ENCODE measurements at regions not wholly inside any gene's neighbourhood (a gene's known extent, or its start where the extent isn't known, plus 50 kb on each side); places are given as distances from the start of the nearest gene placed in this dataset.

- no peak overlapping the region for H3K27ac ChIP-seq (ENCODE audit: control insufficient read depth, insufficient read depth)
- intact Hi-C loops (cut with micrococcal nuclease; ENCODE audit: unreplicated experiment) (loop anchor here (10.0 kb wide), 1 partner anchor 189 kb away; no protein-coding TSS in a partner anchor), in situ Hi-C loops (cut with MboI) (no loop called here)
- H3K4me3 ChIP-seq: no peak overlapping the region
- no peak for DNase-seq (ENCODE audit: low read depth, low spot score)
- H3K9ac ChIP-seq (ENCODE audit: control insufficient read depth, insufficient read depth, low read length): no peak overlapping the region
- H2AFZ ChIP-seq (ENCODE audit: control insufficient read depth, low read depth, low read length): no peak overlapping the region
- no peaks in the 10 kb centered on the region for H4K20me1 ChIP-seq (ENCODE audit: control insufficient read depth, insufficient read depth)
- ATAC-seq: no peak
- WGBS (ENCODE audit: insufficient coverage, insufficient replicate concordance, low lambda C conversion rate, missing lambda C conversion rate): 47% methylated on average over 24 of the region's 28 CpGs
- ChIA-PET CTCF (no interaction called here), SMC1A (ENCODE audit: uncharacterized antibody, unreplicated experiment) (no interaction called here), RAD21 (ENCODE audit: unreplicated experiment) (no interaction called here), POLR2A (no interaction called here)
- H3K4me2 ChIP-seq (ENCODE audit: control insufficient read depth, insufficient read depth): no peak overlapping the region
- no peaks in the 10 kb centered on the region for H3K9me3 ChIP-seq (replicated peaks; ENCODE audit: control insufficient read depth, insufficient read depth, low read length)
- no peaks in the 10 kb centered on the region; a peak in 2 of 4 replicates for H3K27me3 ChIP-seq (replicated peaks in 1 of 2; ENCODE audit: control insufficient read depth in 2 of 2, insufficient read depth in 2 of 2, low read length in 1 of 2)
- no peaks in the 10 kb centered on the region for H3K79me2 ChIP-seq (ENCODE audit: control insufficient read depth, insufficient read depth, low read length)
- H3K4me1 ChIP-seq (ENCODE audit: control insufficient read depth, insufficient read depth, low read length): no peaks in the 10 kb centered on the region
- FAIRE-seq: no peak
- no TSS peak for BruUV-seq (replicated peaks)
- H3K36me3 ChIP-seq (ENCODE audit: control insufficient read depth in 2 of 2, insufficient read depth in 2 of 2, low read length in 1 of 2): no peaks in the 10 kb centered on the region
- TF ChIP-seq ZBTB33 (IDR thresholded peaks at IDR 0.05) (no peak), RAD21 (IDR thresholded peaks at IDR 0.05; ENCODE audit: insufficient read depth, low read depth, low read length) (no peak), SMARCA5 (IDR thresholded peaks at IDR 0.05) (no peak), POLR2AphosphoS2 (IDR thresholded peaks at IDR 0.05; ENCODE audit: low read depth, low read length) (no peak), STAT1 (conservative IDR thresholded peaks at IDR 0.05) (no peak), POU2F2 (IDR thresholded peaks at IDR 0.05; ENCODE audit: borderline replicate concordance, low read depth, low read length) (no peak), MYB (IDR thresholded peaks at IDR 0.05; ENCODE audit: borderline replicate concordance, low read depth, low read length) (no peak), CUX1 (IDR thresholded peaks at IDR 0.05; ENCODE audit: insufficient replicate concordance, low read depth, low read length) (no peak), IKZF1 (conservative IDR thresholded peaks at IDR 0.05) (no peak), ZNF592 (IDR thresholded peaks at IDR 0.05) (no peak), POLR2A (IDR thresholded peaks at IDR 0.05; ENCODE audit: low read depth, low read length) (no peak), PKNOX1 (IDR thresholded peaks at IDR 0.05) (no peak), ZNF217 (IDR thresholded peaks at IDR 0.05) (no peak)
Measured at GRCh38 chr2:9145752-9146430, 60.7 kb upstream of the ASAP2 start.
